Astrocyte (in vitro differentiated cells and primary cell): ENCODE measurements at regions not wholly inside any gene's neighbourhood (a gene's known extent, or its start where the extent isn't known, plus 50 kb on each side); places are given as distances from the start of the nearest gene placed in this dataset.
"Not testable (repeated sequence)": the region's sequence is repeated elsewhere in the genome, so short reads cannot be mapped to it uniquely, and the experiment has no call there.

Experiments used
- DNase-seq: peaks from one replicate; pipeline ENCODE4 v3.0.0-alpha.2; 2010; ENCODE audit warnings: low read depth
- FAIRE-seq: peaks from 2 replicates; lab custom pipeline; 2011; peaks lifted over from hg19 to GRCh38; lab: Jason Lieb, UNC
- H2AFZ ChIP-seq: 2 replicates; pipeline ENCODE4 v1.6.0; 2012; ENCODE audit warnings: low read depth, low read length, inconsistent platforms
- H3K27ac ChIP-seq: 2 replicates; pipeline ENCODE4 v1.5.1; 2011; ENCODE audit warnings: low read depth, low read length, inconsistent platforms
- H3K27me3 ChIP-seq: 2 replicates; pipeline ENCODE4 v1.6.0; 2011; ENCODE audit warnings: low read length, inconsistent platforms; ENCODE audit not compliant: insufficient read depth
- H3K36me3 ChIP-seq: 2 replicates; pipeline ENCODE4 v1.5.1; 2011; ENCODE audit warnings: low read length, inconsistent platforms; ENCODE audit not compliant: insufficient read depth
- H3K4me1 ChIP-seq: 2 replicates; pipeline ENCODE4 v1.5.1; 2011; ENCODE audit warnings: low read length, inconsistent platforms; ENCODE audit not compliant: insufficient read depth
- H3K4me2 ChIP-seq: 2 replicates; pipeline ENCODE4 v1.6.0; 2012; ENCODE audit warnings: low read length, inconsistent platforms
- H3K4me3 ChIP-seq: 2 replicates; pipeline ENCODE4 v1.5.1; 2011; ENCODE audit warnings: low read depth, mild to moderate bottlenecking, low read length, inconsistent platforms; ENCODE audit not compliant: insufficient read depth
- H3K79me2 ChIP-seq: 2 replicates; pipeline ENCODE4 v1.6.0; 2012; ENCODE audit warnings: mild to moderate bottlenecking, low read length, inconsistent platforms; ENCODE audit not compliant: insufficient read depth
- H3K9ac ChIP-seq: 2 replicates; pipeline ENCODE4 v1.6.0; 2012; ENCODE audit warnings: mild to moderate bottlenecking, low read length, inconsistent platforms
- H3K9me3 ChIP-seq: 2 replicates; pipeline ENCODE4 v1.5.1; 2012; ENCODE audit warnings: low read depth, mild to moderate bottlenecking, low read length, inconsistent platforms; ENCODE audit not compliant: insufficient read depth
- H4K20me1 ChIP-seq: 2 replicates; pipeline ENCODE4 v1.6.0; 2012; ENCODE audit warnings: low read length, inconsistent platforms; ENCODE audit not compliant: insufficient read depth
- H3K27ac Mint-ChIP-seq: one replicate; pipeline ENCODE4 v1.8.0; 2021; ENCODE audit warnings: mild to moderate bottlenecking, mixed read lengths; ENCODE audit not compliant: unreplicated experiment
- H3K27me3 Mint-ChIP-seq: one replicate; pipeline ENCODE4 v1.8.0; 2021; ENCODE audit warnings: low read depth, mixed read lengths; ENCODE audit not compliant: unreplicated experiment
- H3K36me3 Mint-ChIP-seq: one replicate; pipeline ENCODE4 v1.8.0; 2021; ENCODE audit warnings: low read depth, mixed read lengths; ENCODE audit not compliant: unreplicated experiment
- H3K4me1 Mint-ChIP-seq: one replicate; pipeline ENCODE4 v1.8.0; 2021; ENCODE audit warnings: low read depth, mixed read lengths; ENCODE audit not compliant: unreplicated experiment
- H3K4me3 Mint-ChIP-seq: one replicate; pipeline ENCODE4 v1.8.0; 2021; ENCODE audit warnings: mild to moderate bottlenecking, moderate library complexity, mixed read lengths; ENCODE audit not compliant: unreplicated experiment
- H3K9me3 Mint-ChIP-seq: one replicate; pipeline ENCODE4 v1.8.0; 2021; ENCODE audit warnings: mild to moderate bottlenecking, mixed read lengths; ENCODE audit not compliant: unreplicated experiment
- EZH2 ChIP-seq: IDR thresholded peaks from 2 replicates; pipeline ENCODE4 v1.6.1; 2012; ENCODE audit warnings: mild to moderate bottlenecking, low read length, inconsistent platforms; ENCODE audit not compliant: insufficient read depth

DNA sequence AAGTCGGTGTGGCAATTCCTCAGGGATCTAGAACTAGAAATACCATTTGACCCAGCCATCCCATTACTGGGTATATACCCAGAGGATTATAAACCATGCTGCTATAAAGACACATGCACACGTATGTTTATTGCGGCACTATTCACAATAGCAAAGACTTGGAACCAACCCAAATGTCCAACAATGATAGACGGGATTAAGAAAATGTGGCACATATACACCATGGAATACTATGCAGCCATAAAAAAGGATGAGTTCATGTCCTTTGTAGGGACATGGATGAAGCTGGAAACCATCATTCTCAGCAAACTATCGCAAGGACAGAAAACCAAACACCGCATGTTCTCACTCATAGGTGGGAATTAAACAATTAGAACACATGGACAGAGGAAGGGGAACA, 80.6 kb upstream of the ST3GAL5 start:
- H3K9ac ChIP-seq, H3K4me1 ChIP-seq, DNase-seq, H3K4me3 ChIP-seq, H3K36me3 Mint-ChIP-seq, H3K27ac Mint-ChIP-seq, H3K4me3 Mint-ChIP-seq, H3K79me2 ChIP-seq, H2AFZ ChIP-seq, H3K27ac ChIP-seq, H3K36me3 ChIP-seq, H3K4me2 ChIP-seq, H4K20me1 ChIP-seq, H3K27me3 ChIP-seq, H3K9me3 ChIP-seq, FAIRE-seq, H3K4me1 Mint-ChIP-seq: not testable (repeated sequence)
- Mint-ChIP-seq H3K9me3 (peaks cover 14% of the 10 kb centered on the region), H3K27me3 (peaks cover 11% of the 10 kb centered on the region)

DNA sequence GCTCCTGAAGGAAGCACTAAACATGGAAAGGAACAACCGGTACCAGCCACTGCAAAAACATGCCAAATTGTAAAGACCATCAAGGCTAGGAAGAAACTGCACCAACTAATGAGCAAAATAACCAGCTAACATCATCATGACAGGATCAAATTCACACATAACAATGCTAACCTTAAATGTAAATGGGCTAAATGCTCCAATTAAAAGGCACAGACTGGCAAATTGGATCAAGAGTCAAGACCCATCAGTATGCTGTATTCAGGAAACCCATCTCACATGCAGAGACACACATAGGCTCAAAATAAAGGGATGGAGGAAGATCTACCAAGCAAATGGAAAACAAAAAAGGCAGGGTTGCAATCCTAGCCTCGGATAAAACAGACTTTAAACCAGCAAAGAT, 77.0 kb upstream of the ST3GAL5 start:
- H3K9ac ChIP-seq, H4K20me1 ChIP-seq, FAIRE-seq, H3K27ac Mint-ChIP-seq, H3K4me3 Mint-ChIP-seq, H3K79me2 ChIP-seq, H3K27me3 ChIP-seq, H3K27ac ChIP-seq, H3K4me2 ChIP-seq, H3K9me3 ChIP-seq, H3K4me3 ChIP-seq, H3K36me3 ChIP-seq, H3K36me3 Mint-ChIP-seq, H2AFZ ChIP-seq, H3K4me1 ChIP-seq, DNase-seq, H3K4me1 Mint-ChIP-seq: not testable (repeated sequence)
- H3K27me3 Mint-ChIP-seq: peaks cover 11% of the 10 kb centered on the region
- peaks cover 18% of the 10 kb centered on the region for H3K9me3 Mint-ChIP-seq

DNA sequence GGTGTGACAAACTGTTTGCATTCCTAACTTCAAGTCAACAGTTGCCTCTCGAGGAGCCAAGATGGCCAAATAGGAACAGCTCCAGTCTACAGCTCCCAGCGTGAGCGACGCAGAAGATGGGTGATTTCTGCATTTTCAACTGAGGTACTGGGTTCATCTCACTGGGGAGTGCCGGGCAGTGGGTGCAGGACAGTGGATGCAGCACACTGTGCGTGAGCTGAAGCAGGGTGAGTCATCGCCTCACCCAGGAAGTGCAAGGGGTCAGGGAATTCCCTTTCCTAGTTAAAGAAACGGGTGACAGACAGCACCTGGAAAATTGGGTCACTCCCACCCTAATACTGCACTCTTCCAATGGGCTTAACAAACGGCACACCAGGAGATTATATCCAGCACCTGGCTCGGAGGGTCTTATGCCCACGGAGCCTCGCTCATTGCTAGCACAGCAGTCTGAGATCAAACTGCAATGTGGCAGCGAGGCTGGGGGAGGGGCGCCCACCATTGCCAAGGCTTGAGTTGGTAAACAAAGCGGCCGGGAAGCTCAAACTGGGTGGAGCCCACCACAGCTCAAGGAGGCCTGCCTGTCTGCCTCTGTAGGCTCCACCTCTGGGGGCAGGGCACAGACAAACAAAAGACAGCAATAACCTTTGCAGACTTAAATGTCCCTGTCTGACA, 75.1 kb upstream of the ST3GAL5 start:
- H3K4me2 ChIP-seq, H3K36me3 Mint-ChIP-seq, H4K20me1 ChIP-seq, H3K4me1 Mint-ChIP-seq, H3K4me3 Mint-ChIP-seq, H3K79me2 ChIP-seq, FAIRE-seq, H3K9ac ChIP-seq, H3K4me3 ChIP-seq, H3K27ac Mint-ChIP-seq, H3K4me1 ChIP-seq, DNase-seq, H2AFZ ChIP-seq, H3K36me3 ChIP-seq, H3K27ac ChIP-seq, H3K27me3 ChIP-seq: not testable (repeated sequence)
- H3K9me3 ChIP-seq: peaks cover 11% of the 10 kb centered on the region
- peaks cover 11% of the 10 kb centered on the region for H3K27me3 Mint-ChIP-seq
- H3K9me3 Mint-ChIP-seq: peaks cover 18% of the 10 kb centered on the region

DNA sequence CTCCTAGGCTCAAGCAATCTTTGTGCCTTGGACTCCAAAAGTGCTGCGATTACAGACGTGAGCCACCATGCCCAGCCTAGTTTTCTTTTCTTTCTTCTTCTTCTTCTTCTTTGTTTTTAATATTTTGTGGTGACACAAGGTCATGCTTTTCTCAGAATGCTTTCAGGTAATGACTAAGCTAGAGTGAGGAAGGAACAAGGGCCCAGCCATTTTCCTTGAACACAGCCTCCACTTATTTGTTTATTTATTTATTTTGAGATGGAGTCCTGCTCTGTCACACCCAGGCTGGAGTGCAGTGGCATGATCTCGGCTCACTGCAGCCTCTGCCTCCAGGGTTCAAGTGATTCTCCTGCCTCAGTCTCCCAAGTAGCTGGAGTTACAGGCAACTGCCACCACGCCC, 74.3 kb upstream of the ST3GAL5 start:
- TF ChIP-seq EZH2: no peak
- Histone ChIP-seq H3K27me3 (no peaks in the 10 kb centered on the region), H4K20me1 (no peaks in the 10 kb centered on the region), H3K4me2 (no peak overlapping the region), H3K4me1 (no peaks in the 10 kb centered on the region), H2AFZ (no peak overlapping the region), H3K27ac (no peak overlapping the region), H3K36me3 (no peaks in the 10 kb centered on the region), H3K9ac (no peak overlapping the region), H3K4me3 (no peak overlapping the region), H3K9me3 (peaks cover 11% of the 10 kb centered on the region), H3K79me2 (no peaks in the 10 kb centered on the region)
- no peak overlapping the region for H3K27ac Mint-ChIP-seq
- peaks cover 2% of the 10 kb centered on the region for H3K4me1 Mint-ChIP-seq
- H3K4me3 Mint-ChIP-seq: no peak overlapping the region
- H3K36me3 Mint-ChIP-seq: no peaks in the 10 kb centered on the region
- peaks cover 11% of the 10 kb centered on the region for H3K27me3 Mint-ChIP-seq
- FAIRE-seq (no peak), DNase-seq (no peak)
- H3K9me3 Mint-ChIP-seq: peaks cover 18% of the 10 kb centered on the region
